GM20000 (cell line): ENCODE measurements at regions not wholly inside any gene's neighbourhood (a gene's known extent, or its start where the extent isn't known, plus 50 kb on each side); places are given as distances from the start of the nearest gene placed in this dataset.
"Not testable (repeated sequence)": the region's sequence is repeated elsewhere in the genome, so short reads cannot be mapped to it uniquely, and the experiment has no call there.

ENCODE experiments used
- DNase-seq: peaks from one replicate; pipeline ENCODE4 v3.0.0; 2012; ENCODE audit warnings: low spot score
- TF ChIP-seq, protein P1 (sequence below): IDR thresholded peaks from 2 replicates; pipeline ENCODE4 v1.5.1; 2012; ENCODE audit warnings: mild to moderate bottlenecking, control low read depth; ENCODE audit errors: extremely low read depth, missing control alignments

GRCh38 chr2:221726894-221727513 lies 154.9 kb upstream of the EPHA4 start:
- DNase-seq: no peak
- TF ChIP-seq, protein P1, sequence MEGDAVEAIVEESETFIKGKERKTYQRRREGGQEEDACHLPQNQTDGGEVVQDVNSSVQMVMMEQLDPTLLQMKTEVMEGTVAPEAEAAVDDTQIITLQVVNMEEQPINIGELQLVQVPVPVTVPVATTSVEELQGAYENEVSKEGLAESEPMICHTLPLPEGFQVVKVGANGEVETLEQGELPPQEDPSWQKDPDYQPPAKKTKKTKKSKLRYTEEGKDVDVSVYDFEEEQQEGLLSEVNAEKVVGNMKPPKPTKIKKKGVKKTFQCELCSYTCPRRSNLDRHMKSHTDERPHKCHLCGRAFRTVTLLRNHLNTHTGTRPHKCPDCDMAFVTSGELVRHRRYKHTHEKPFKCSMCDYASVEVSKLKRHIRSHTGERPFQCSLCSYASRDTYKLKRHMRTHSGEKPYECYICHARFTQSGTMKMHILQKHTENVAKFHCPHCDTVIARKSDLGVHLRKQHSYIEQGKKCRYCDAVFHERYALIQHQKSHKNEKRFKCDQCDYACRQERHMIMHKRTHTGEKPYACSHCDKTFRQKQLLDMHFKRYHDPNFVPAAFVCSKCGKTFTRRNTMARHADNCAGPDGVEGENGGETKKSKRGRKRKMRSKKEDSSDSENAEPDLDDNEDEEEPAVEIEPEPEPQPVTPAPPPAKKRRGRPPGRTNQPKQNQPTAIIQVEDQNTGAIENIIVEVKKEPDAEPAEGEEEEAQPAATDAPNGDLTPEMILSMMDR: no peak

GRCh38 chr2:221724631-221725203 lies 152.6 kb upstream of the EPHA4 start:
- DNase-seq: no peak
- TF ChIP-seq, protein P1: no peak

- DNase-seq: not testable (repeated sequence)
These were observed 152.0 kb upstream of the EPHA4 start for GRCh38 chr2:221724117-221724516.

DNA sequence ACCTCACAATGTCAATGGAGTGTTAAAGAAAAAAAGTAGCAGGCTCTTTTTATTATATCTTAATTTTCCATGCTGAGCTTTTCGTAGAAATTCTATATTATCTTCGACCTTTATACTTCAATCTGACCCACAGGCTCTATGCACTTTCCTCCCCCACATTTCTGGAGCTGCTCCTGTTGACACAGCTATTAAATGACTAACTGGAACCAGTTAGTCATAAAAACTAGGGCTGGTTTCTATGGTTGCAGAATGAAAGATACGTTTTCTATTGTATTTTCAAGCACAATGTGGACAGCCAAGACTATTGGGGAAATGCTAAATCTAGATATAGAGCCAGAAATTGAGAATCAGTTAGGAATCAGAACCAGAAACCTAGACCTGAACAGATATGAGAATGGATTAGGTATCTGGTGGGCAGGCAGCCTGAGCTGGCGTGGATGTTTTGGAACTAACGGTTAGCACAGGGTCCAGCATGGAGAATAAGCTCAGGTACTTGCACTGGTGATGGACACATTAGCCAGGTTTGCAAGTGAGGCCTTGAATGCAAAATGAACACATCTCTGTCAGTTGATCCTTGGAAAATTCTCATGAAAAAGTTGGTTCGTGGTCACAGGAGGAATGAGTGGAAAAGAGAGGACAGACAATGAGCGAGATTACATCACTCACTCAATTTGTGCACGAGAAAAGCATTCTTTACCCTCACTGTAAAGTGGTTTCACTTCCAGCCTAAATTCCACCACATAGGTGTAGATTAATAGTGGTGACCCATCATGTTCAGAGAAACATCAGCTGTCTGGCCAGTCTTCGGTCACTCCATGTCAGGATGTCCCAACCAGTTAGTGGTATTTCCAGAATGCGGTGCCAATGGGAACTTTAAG lies 144.6 kb upstream of the EPHA4 start:
- DNase-seq: no peak
- TF ChIP-seq, protein P1: no peak

- TF ChIP-seq, protein P1: no peak
- no peak for DNase-seq
These were observed 143.6 kb upstream of the EPHA4 start for GRCh38 chr2:221715523-221716247.

GRCh38 chr2:221710744-221711143 lies 138.6 kb upstream of the EPHA4 start:
- DNase-seq: no peak
- TF ChIP-seq, protein P1: no peak

- DNase-seq: no peak
These were observed 136.8 kb upstream of the EPHA4 start for GRCh38 chr2:221708902-221709301.

More at GRCh38 chr2:221708902-221709301, 136.8 kb upstream of the EPHA4 start:
- TF ChIP-seq, protein P1: no peak
